Right lobe of liver (tissue), 4 donors: ENCODE measurements at regions not wholly inside any gene's neighbourhood (a gene's known extent, or its start where the extent isn't known, plus 50 kb on each side); places are given as distances from the start of the nearest gene placed in this dataset.

ENCODE experiments used
- CTCF ChIP-seq, 4 donors: fragments of 200-600 bp in 3 of 4; fragments of 450-650 bp in 1 of 4; IDR thresholded peaks; one replicate each; pipeline versions ENCODE4 v1.5.1 to v1.8.0; 2016 to 2022; ENCODE audit warnings: antibody characterized with exemption in 4 of 4, mild to moderate bottlenecking in 2 of 4
- POLR2A ChIP-seq: fragments of 450-650 bp; IDR thresholded peaks from one replicate; pipeline ENCODE4 v1.6.1; 2017; ENCODE audit warnings: antibody characterized with exemption, mild to moderate bottlenecking
- donor health status: DM: no; HTN: no; CAD: no.
- donor health status: DM: no; HTN: no; CAD: no.
- donor health status: DM: no; HTN: yes; CAD: no.

- TF ChIP-seq CTCF (IDR thresholded peaks at IDR 0.05) (no peak), POLR2A (no peak)
Observed at GRCh38 chr2:67186871-67187270, 210.3 kb upstream of the ETAA1 start.
